ENCODE measurements at regions not wholly inside any gene's neighbourhood (a gene's known extent, or its start where the extent isn't known, plus 50 kb on each side); places are given as distances from the start of the nearest gene placed in this dataset.

GRCh38 chr1:201708085-201708512 is 120.9 kb upstream of the IPO9 start:
- DNase-seq (ENCODE audit: low read depth, low spot score): no peak

DNA sequence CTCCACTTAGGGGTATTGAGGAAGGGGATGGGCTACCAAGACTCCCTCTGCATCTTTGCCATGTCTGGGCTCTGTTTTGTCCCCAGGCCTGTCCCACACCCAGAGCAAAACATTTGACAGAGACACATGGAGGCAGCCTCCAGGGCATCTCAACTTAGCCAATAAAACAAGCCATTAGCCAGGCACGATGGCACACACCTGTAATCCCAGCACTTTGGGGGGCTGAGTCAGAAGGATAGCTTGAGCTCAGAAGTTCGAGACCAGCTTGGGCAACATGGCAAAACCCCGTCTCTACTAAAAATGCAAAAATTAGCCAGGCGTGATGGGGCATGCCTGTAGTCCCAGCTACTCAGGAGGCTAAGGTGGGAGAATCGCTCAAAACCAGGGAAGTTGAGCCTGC is 120.3 kb upstream of the IPO9 start:
- no peak for DNase-seq (ENCODE audit: low read depth, low spot score)

GRCh38 chr1:201709564-201710295 is 119.2 kb upstream of the IPO9 start:
- no peak for DNase-seq (ENCODE audit: low read depth, low spot score)

DNA sequence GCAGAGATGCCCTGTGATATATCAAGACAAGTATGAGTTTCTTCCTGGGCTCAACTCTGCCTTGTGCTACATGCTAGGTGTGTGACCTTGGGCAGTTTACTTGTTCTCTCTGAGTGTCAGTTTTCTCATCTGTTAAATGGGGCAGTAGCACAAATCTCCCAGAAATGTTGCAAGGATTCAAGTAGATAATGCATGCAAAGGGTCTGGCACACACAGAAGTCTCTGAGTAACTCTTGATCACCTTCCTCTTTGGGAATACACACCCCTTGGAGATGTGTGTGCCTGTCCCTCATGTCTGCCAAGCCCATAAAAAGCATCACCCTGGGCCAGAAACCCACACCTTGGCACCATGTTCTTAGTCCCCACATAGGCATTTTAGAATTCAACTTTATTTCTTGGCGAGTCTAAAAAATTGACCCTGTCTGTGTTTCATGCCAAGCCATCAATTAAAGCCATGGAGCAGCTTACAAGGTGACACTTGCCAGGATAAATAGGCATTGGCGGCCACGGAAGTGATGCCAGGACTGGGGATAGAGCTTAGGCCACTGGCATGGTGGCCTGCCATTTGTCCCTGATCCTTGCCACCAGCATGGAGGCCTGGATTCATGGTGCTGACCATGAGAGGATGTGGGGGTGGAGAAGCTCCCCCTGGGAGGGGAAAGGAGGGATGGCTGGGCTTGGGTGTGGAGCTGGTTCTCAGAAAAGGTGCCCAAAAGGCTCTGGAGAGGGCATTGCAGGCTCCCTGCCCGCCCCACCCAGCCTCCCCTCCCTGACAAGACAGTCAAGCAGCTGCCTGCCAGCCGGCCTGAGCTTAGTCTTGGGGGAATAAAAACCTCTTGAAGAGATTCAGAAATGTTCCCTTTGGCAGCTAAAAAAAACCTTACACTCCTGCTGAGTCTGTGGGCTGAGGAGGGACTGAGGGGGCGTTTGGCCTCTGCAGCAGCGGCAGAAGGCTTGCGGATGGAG is 118.0 kb upstream of the IPO9 start:
- no peak for DNase-seq (ENCODE audit: low read depth, low spot score)

DNA sequence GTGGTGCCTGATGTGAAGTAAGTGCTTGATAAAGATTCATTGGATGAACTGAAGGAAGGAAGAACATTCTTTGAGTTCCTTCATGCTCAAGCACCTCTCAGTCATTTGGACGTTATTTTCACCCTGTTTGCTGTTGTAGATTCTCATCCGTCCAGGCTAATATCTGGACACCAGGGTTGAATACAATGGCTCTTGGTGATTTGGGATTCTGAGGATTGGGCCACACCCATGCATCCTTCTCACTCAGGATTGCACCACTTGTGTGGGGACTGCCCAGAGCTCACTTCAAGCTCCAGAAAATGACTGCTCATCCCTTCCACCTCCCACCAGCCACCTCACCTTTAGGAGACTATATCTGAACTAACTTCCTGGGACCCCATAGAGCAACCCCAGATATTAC is 117.1 kb upstream of the IPO9 start:
- DNase-seq (ENCODE audit: low read depth, low spot score): no peak

DNA sequence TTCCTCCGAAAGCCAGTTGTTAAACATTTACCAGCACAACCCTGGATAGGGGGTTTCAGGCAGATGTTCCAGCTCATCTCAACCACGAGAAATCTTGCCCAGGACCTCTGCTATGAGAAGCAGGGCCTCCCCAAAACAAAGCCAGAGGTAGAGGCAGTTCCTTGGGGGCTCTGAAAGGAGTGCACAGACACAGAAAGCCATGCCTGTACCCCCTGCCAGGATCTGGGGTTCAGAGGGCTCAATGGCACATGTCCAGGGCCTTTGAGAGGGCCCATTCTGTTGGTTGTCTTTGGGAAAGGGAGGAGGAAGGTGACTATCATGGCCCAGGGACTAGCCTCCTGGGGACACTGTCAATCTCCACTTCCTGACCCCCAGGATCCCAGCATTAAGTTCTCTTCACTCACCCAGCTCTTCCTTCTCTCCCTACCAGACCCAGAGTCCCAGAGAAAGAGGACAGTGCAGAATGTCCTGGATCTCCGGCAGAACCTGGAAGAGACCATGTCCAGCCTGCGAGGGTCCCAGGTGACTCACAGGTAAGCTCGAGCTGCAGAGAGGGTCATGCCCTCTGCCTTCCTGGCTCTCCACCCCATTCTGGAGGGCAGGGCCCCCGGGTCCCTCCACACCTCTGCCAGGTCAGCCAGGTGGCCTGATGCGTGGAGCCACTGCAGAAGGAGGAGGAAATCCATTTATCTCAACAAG is 116.4 kb upstream of the IPO9 start:
- DNase-seq (ENCODE audit: low read depth, low spot score): no peak

DNA sequence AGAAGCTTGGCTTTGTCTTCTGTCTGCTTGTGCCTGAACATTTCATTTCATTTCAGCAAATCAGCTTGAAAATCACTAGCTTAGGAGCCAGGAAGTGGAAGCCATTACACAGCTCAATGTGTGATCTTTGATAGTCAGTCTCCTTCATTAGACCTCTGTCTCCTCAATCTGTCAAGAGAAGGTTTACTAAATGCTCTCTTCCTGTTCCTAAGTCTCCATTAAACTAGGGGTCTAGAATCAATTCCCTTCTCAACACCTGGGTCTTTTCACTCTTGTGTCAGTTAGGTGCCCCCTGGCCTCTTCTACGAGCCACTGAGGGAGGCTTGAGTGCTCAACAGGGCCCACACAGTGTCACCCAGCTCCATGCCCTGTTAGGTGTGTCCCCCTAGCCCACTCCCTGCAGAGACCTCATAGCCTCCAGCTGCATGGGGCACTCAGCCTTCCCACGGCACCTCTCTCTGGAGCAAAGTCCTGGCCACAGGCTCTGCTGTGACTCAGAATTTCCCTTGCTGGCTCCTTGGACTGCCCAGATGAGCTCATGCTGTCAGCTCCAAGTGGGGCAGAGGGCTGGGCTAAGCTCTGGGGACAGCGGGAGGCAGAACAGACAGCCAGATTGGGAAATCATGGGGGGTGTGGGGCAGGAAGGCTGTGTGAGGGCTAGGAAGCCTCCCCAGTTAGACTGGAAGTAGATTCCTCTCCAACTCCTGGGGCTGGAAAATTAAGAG is 115.7 kb upstream of the IPO9 start:
- peak; percentile 93 for DNase-seq (ENCODE audit: low read depth, low spot score)

DNA sequence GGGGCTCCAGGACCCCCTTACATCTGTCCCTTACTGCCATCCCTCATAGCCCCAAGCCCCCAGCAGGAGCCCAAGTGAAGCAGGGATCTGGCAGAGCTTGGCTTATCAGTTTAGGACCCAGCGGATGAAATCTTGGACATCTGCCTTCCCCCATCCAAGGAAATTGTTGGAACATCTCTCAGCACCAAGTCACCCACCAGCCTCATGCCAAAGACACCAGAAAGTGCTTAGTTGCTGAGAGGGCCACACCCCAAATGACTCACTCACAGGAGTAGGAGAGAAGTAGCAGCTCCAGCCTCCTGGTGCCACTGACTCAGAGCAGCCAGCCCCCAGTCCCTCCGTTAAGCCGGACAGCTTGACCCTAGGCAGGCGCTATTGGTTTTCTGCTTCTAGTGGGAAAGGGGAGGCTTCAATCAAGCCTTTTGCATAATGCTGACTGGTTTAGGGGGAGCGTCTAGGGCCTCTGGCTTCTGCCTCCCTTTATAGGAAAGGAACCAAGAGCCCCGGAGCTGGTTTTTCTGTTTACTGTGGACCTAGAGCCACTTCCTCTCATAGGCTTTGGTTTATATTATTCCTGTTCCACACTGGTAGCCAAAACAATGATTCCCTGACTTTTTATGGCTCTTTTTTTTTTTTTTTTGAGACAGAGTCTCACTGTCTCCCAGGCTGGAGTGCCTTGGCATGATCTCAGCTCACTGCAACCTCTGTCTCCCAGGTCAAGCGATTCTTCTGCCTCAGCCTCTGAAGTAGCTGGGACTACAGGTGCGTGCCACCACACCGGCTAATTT is 114.2 kb upstream of the IPO9 start:
- peak; percentile 78 for DNase-seq (ENCODE audit: low read depth, low spot score)

DNA sequence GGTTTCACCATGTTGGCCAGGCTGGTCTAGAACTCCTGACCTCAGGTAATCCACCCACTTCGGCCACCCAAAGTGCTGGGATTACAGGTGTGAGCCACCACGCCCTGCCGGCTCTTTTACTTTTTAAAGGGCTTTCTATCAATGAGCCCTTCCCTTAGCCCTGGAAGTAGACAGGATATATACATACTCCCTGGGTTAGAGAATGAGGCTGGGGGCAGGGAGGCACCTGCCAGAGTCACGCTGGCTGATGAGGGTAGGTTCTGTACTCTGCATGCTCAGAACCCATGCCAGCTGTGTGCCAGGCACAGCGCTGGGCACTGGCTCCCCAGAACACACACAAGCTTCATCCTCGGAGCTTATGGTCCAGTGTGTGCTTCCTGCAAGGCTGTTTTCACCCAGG is 113.6 kb upstream of the IPO9 start:
- no peak for DNase-seq (ENCODE audit: low read depth, low spot score)

DNA sequence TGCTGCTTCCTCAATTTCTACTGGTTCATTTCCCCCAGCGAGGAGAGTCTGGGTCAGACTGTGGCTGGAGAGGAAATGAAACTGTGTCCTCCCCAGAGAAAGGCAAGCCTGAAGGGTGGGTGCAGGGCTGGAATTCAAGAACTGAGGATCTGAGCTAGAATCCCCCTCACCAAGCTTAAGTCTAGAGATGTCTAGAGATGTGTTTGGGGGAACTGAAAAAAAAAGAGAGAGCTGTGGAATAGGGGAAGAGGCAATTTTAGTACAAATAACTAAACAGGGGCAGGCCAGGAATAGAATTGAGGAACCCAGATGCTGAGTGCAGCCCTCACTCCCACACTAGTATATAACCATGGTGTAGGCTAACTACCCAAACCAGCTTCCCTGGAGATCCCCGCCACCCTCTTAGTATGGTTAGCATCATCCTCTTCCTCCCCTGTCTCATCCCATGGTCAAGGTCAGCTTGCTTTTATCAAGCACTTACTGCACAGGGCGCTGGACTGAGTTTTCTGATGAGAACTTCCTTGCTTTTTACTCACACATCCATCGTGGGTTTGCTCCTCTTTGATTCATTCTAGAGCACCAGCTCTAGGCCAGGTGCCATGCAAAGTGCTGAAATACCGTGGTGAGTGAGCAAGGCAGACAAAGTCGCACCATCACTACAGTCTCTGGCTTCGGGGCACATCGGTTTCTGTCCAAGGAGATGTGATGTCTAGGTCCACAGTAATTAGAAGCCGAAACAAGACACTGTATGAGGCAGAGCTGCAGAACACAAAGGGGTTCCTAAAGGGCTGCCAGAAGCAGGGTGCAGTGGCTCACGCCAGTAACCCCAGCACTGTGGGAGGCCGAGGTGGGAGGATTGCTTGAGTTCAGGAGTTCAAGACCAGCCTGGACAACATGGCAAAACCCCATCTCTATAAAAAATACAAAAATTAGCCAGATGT is 112.9 kb upstream of the IPO9 start:
- no peak for DNase-seq (ENCODE audit: low read depth, low spot score)

GRCh38 chr1:201716742-201717135 is 112.2 kb upstream of the IPO9 start:
- no peak for DNase-seq (ENCODE audit: low read depth, low spot score)

- DNase-seq (ENCODE audit: low read depth, low spot score): no peak
These were observed 111.7 kb upstream of the IPO9 start for GRCh38 chr1:201717286-201717685.

- no peak for DNase-seq (ENCODE audit: low read depth, low spot score)
These were observed 110.4 kb upstream of the IPO9 start for GRCh38 chr1:201718346-201719202.

DNA sequence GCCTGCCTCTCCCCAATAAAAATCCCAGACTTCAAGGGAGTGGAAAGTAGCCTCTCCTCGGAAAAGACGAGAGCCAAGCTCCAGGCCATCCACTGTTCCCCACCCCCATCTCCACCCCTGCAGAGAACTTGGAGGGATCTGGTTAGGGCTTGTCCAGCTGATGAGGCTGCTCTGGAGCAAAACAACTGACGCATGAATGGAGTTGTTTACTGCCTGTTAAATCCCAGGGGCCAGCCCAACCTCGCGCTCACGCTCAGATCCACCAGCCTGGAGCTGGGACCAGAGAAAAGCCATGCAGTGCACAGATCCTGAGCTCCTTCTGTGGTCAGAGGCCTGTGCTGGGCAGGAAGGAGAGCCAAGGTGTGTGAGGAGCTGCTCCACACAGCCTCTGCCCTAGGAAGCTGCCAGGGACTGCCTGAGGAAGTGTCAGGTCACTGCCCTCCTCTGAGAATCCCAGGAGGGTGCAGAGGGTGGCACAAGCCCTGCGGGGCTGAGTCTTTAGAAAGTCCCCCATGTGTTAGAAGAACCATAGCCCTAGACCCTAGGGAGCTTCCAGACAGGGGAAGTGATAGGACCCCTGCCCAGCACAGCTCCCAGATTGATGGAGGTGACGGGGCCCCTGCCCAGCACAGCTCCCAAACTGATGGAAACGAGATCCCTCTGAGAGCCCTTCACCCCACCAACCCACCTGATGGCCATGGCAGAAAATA is 109.0 kb upstream of the IPO9 start:
- no peak for DNase-seq (ENCODE audit: low read depth, low spot score)

- DNase-seq (ENCODE audit: low read depth, low spot score): no peak
These were observed 108.5 kb upstream of the IPO9 start for GRCh38 chr1:201720522-201720844.

- DNase-seq (ENCODE audit: low read depth, low spot score): no peak
These were observed 107.6 kb upstream of the IPO9 start for GRCh38 chr1:201721082-201722049.
